Esophagus squamous epithelium (tissue), 4 donors: ENCODE measurements at regions not wholly inside any gene's neighbourhood (a gene's known extent, or its start where the extent isn't known, plus 50 kb on each side); places are given as distances from the start of the nearest gene placed in this dataset.

ENCODE experiments used
- POLR2A ChIP-seq, 4 donors: fragments of 450-650 bp; IDR thresholded peaks; one replicate each; pipeline ENCODE4 v1.6.1; 2017; ENCODE audit warnings: antibody characterized with exemption in 4 of 4, mild to moderate bottlenecking in 4 of 4, moderate library complexity in 3 of 4
- TF ChIP-seq, protein P1 (sequence below), 6 experiments: fragments of 450-650 bp in 4 of 6; fragments of 200-600 bp in 2 of 6; sonication (generic) in 2 of 6; IDR thresholded peaks; one replicate each; pipeline ENCODE4 v1.5.1; 2016 to 2019; ENCODE audit warnings: antibody characterized with exemption in 6 of 6, mild to moderate bottlenecking in 4 of 6, moderate library complexity in 4 of 6

DNA sequence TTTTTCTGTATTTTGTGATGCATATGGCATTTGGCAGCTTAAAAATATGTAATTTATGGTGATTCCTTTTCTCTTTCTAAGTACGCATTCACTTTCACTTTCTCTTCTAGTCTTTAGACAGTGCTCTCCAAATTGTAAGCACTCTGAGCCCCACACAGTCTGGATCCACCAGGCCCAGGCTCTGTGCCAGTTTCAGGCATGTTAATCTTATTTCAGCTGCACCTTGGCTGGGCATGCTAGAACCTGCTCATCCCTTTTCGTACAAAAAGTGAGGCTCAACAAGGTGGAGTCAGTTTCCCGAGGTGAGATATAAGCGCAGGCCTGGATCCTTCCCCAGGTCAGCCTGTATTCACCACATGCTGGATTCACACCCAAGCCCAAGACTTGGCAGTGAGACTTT, 203.9 kb downstream of the MTX2 start:
- TF ChIP-seq, protein P1, sequence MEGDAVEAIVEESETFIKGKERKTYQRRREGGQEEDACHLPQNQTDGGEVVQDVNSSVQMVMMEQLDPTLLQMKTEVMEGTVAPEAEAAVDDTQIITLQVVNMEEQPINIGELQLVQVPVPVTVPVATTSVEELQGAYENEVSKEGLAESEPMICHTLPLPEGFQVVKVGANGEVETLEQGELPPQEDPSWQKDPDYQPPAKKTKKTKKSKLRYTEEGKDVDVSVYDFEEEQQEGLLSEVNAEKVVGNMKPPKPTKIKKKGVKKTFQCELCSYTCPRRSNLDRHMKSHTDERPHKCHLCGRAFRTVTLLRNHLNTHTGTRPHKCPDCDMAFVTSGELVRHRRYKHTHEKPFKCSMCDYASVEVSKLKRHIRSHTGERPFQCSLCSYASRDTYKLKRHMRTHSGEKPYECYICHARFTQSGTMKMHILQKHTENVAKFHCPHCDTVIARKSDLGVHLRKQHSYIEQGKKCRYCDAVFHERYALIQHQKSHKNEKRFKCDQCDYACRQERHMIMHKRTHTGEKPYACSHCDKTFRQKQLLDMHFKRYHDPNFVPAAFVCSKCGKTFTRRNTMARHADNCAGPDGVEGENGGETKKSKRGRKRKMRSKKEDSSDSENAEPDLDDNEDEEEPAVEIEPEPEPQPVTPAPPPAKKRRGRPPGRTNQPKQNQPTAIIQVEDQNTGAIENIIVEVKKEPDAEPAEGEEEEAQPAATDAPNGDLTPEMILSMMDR (IDR thresholded peaks at IDR 0.05): no peak
- no peak for TF ChIP-seq POLR2A (IDR thresholded peaks at IDR 0.05)
